HG03196 (cell line): ENCODE measurements at regions not wholly inside any gene's neighbourhood (a gene's known extent, or its start where the extent isn't known, plus 50 kb on each side); places are given as distances from the start of the nearest gene placed in this dataset.

Experiments
- ATAC-seq: cut with Tn5 transposase; IDR thresholded peaks from one replicate; pipeline ENCODE4 v1.9.1; 2021; ENCODE audit not compliant: unreplicated experiment

- no peak for ATAC-seq
These were observed 218.6 kb upstream of the ASIC2 start for GRCh38 chr17:33511670-33512069.

GRCh38 chr17:33512113-33512512 is 219.0 kb upstream of the ASIC2 start:
- no peak for ATAC-seq

- ATAC-seq, result no peak
These were observed 220.7 kb upstream of the ASIC2 start for GRCh38 chr17:33513769-33514168.

- ATAC-seq, result no peak
These were observed 221.3 kb upstream of the ASIC2 start for GRCh38 chr17:33514369-33514768.

GRCh38 chr17:33515974-33516373 is 222.9 kb upstream of the ASIC2 start:
- no peak for ATAC-seq

GRCh38 chr17:33516645-33517044 is 223.6 kb upstream of the ASIC2 start:
- ATAC-seq, result no peak

GRCh38 chr17:33517746-33518145 is 224.7 kb upstream of the ASIC2 start:
- no peak for ATAC-seq

GRCh38 chr17:33519692-33520091 is 226.6 kb upstream of the ASIC2 start:
- ATAC-seq, result no peak

GRCh38 chr17:33520426-33521330 is 227.6 kb upstream of the ASIC2 start:
- no peak for ATAC-seq

- no peak for ATAC-seq
These were observed 228.7 kb upstream of the ASIC2 start for GRCh38 chr17:33521784-33522183.

GRCh38 chr17:33522623-33523022 is 229.5 kb upstream of the ASIC2 start:
- no peak for ATAC-seq

- no peak for ATAC-seq
These were observed 230.5 kb upstream of the ASIC2 start for GRCh38 chr17:33523577-33523981.

- no peak for ATAC-seq
These were observed 232.1 kb upstream of the ASIC2 start for GRCh38 chr17:33525186-33525585.

GRCh38 chr17:33526717-33527116 is 233.6 kb upstream of the ASIC2 start:
- ATAC-seq, result no peak

- ATAC-seq, result no peak
These were observed 234.2 kb upstream of the ASIC2 start for GRCh38 chr17:33527290-33527689.

- no peak for ATAC-seq
These were observed 235.8 kb upstream of the ASIC2 start for GRCh38 chr17:33528846-33529245.

- no peak for ATAC-seq
These were observed 236.7 kb upstream of the ASIC2 start for GRCh38 chr17:33529816-33530215.

GRCh38 chr17:33531311-33531710 is 238.2 kb upstream of the ASIC2 start:
- no peak for ATAC-seq

GRCh38 chr17:33534087-33534486 is 241.0 kb upstream of the ASIC2 start:
- no peak for ATAC-seq

GRCh38 chr17:33545124-33545523 is 252.0 kb upstream of the ASIC2 start:
- ATAC-seq, result no peak

GRCh38 chr17:33550261-33550660 is 257.2 kb upstream of the ASIC2 start:
- no peak for ATAC-seq

GRCh38 chr17:33551075-33551474 is 258.0 kb upstream of the ASIC2 start:
- ATAC-seq, result no peak

GRCh38 chr17:33551911-33552310 is 258.8 kb upstream of the ASIC2 start:
- no peak for ATAC-seq
